ENCODE measurements at regions not wholly inside any gene's neighbourhood (a gene's known extent, or its start where the extent isn't known, plus 50 kb on each side); places are given as distances from the start of the nearest gene placed in this dataset.

DNA sequence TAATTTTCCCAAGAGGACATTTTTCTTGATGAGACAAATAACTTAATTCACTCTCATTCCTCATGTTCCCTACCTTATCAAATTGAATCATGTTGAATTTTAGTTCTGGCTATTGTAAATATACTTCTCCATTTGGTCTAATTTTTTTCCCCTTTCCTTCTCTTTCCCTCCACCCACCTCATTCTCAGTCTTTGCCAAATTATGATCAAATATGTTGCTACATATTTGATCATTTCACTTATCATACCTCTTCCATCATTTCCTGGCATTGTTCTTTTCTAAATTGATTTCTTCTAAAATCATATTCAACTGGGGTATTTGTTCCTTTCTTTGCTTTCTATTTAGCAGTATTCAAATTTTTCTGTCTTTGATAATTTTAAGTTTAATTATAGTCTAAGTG lies 52.3 kb downstream of the HDGFL1 start:
- no peak for DNase-seq

DNA sequence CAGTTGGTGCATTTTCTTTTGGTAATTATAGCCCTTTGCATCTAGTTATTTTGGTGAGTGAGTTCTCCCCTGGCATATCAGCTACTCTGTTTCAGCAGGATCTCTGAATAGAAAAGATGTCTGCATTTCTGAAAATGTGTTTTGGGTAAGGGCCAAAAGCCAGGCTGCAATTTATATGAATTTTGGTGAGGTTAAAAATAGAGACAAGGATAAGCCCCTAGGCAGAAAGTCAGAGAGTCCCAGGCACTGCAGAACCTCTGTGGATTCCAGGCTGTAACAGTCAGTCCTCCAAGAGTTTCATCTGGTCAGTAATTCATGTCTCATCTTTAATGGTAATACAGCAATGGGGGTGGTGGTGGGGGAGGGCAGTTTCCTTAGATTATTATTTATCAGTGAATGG lies 53.0 kb downstream of the HDGFL1 start:
- no peak for DNase-seq

DNA sequence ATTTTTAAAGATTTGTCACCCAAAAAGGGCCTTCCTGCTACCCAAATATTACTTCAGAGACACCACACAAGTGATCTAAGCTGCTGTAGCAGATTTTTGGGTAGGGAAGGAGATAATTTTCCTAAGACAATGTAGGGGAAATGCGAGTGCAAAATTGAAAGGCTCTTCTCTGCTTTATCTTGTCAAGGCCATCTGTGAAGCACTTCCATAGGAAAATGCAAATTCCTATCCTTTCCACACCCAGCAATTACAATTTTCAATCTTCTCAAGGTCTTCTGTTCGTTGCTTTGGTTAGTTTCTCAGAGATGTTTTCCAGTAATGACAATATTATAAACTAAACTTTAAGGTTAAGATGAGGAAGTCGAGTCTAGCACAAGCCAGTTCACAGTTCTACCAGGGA lies 53.4 kb downstream of the HDGFL1 start:
- no peak for DNase-seq

DNA sequence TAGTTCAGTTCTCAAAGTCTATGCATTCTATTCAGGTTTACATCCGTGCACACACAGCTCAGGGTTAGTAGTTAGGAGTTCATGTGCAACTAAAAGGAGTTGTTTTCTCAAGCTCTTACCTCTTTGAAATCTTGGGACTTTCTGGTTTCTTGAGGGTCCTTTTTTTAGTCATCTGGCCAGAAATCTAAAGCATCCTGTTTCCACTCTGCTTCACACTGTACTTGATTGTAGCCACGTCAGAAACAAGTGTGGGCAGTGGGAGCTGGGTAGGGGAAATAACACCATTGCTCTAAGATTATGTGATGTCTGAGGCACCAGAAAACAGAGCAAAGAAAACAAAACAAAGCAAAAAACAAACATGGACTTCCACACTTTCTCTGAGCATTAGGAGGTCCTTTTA lies 58.3 kb downstream of the HDGFL1 start:
- DNase-seq = no peak

DNA sequence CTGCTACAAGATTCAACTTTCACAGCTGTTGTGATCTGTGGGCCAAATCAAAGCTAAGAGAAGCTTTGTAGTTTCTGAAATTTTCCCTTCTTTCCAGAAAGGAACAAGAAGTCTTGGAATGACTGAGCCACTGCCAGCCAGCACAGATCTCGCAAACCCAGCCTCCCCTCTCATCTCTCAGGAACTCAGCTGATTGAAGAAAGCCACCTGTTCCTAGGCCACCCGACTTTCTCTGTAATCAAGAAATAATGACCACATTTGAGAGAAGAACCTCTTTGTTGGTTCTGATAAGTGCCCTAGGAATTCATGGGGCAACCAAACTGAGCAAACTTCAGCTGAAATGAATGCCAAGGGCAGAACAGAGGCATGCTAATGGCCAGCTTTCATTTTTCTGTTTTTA lies 61.7 kb downstream of the HDGFL1 start:
- no peak for DNase-seq

DNA sequence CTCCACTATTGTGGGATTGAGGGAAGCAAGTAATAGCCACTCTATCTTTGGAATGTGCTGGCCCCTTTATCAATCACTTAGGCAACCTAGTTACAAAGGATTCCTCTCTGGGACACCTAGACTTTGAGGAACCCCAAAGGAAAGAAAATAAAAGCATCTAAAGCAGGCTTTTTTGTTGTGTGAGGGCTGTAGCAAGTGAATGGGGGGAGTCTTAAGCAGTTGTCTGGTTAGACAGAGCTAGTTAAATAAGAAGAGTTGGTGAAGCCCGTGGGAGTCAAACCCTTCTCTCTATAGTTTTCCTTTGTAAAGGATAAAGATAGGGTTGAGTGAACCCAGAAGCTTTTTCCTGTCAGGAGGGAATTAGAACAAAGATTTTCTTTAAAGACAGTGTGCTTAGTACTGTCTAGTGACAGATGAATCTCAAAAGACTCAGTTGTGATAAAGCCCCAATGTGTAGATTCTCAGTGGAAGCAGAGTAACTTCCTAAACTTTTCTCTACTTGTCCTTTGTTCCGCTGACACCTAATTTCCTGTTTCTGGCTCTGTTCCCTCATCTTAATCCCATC lies 63.3 kb downstream of the HDGFL1 start:
- no peak for DNase-seq

DNA sequence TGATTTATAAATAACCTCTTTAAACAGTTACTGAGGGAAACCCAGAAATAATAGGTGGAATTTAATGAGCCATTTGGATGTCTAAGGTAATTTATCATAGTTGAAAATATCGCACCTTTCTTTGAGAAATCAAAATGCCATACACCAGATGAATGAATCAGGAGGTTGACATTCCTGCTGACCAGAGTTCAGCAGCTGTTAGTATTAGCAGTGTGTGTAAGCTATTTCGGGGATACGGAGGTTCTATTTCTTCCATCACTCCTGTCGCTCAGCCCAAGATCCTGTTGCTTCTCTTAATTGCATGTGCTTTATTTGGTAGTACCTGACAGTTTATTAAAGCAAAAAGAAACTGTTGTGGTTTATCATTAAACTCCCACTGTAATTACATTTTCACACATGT lies 67.1 kb downstream of the HDGFL1 start:
- no peak for DNase-seq

DNA sequence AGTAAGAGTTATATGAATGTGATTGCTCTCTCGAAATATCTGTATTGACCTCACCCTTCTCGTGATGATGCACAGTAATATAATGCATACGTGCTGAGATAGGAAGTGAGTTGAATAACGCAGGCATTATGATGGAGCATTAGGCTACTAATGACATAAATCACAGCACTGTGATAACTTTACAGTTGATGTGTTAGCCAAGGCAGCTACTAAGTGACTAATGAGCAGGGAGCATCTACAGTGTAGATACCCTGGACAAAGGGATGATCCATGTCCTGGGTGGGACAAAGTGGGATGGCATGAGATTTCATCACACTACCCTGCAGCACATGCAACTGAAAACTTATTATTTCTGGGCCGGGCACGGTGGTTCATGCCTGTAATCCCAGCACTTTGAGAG lies 68.4 kb downstream of the HDGFL1 start:
- no peak for DNase-seq

DNA sequence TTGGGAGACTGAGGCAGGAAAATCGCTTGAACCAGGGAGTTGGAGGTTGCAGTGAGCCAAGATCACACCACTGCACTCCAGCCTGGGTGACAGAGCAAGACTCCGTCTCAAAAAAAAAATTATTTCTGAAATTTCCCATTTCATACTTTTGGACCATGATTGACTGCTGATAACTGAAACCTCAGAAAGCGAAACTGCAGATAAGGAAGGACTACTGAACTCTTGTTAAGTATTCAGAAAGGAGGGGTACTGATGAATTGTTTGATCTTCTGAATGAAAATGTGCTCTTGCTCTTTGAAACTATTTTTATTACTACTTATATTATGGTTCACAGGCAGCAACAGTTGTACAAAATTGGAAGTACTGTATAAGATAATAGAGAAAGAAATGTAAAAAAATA lies 69.0 kb downstream of the HDGFL1 start:
- DNase-seq = no peak

DNA sequence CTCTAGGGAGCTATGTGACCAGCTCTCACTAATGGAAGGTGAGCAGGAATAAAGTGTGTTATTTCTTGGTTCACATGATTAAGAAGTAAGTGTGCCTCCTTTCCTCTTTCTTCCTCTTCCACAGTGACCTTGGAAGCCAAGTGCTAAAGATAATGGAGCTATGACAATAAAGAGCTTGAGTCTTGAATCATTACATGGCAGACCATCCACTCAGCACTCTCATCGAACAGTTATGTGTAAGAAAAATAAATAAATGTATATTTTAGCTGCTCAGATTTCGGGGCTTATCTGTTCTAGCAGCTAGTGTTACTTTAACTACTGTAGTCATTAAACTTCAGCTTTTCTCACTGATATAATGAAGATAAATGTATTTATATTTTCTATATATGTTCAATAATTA lies 72.9 kb downstream of the HDGFL1 start:
- no peak for DNase-seq

DNA sequence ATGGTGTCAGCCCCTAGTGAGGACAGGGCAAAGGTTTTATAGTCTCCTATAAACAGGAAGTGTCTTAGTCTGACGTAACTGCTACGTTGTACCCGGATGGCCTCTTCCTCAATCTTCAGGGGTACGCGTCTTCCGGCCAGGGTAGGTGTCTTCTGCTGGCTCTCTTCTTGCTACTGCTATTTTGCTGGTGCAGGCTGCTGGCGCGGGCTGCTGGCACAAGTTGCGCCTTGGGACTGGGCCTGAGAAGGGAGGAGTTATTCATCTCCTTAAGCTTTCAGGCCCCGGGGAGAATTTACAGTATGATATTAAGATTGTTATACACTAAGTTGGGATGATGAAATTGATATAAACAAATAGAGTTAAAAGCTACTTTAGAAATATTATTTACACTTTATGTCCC lies 74.4 kb downstream of the HDGFL1 start:
- DNase-seq = no peak

DNA sequence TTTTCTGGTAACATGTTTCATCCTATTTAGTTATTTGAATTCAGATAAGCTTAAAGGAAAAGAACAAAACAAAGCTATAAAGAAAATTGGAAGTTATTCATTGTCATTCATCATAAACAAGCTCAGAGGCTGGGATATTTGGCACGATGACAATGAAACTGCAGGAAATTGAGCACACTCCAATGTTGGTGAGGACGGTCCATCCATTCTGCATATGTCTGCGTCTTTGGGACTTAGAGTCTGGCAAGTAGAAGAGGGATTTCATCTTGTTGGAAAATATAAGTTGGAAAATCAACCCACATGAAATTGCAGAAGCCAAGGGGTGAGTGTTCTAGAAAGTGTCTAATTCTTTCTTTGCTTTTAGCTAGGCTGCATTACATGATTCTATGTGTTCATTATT lies 78.4 kb downstream of the HDGFL1 start:
- DNase-seq = peak; percentile 30

DNA sequence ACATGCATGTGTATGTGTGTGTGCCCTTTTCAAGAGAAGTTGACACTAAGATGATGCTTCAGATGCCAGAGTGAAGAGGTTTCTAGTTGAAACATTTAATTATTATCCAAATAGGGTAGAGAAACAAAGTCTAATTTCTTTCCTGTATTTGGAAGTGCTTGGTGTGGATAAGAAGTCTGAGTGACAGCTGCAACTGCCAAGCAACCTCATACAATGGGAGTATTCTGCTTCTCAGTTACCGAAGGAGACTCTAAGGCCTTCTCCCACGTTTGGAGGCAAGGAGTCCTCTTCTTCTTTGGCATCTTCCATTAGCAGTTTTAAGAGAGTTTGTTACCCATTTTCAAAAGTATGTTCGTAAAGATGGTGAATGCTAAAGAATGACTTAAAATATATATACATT lies 82.4 kb downstream of the HDGFL1 start:
- no peak for DNase-seq

DNA sequence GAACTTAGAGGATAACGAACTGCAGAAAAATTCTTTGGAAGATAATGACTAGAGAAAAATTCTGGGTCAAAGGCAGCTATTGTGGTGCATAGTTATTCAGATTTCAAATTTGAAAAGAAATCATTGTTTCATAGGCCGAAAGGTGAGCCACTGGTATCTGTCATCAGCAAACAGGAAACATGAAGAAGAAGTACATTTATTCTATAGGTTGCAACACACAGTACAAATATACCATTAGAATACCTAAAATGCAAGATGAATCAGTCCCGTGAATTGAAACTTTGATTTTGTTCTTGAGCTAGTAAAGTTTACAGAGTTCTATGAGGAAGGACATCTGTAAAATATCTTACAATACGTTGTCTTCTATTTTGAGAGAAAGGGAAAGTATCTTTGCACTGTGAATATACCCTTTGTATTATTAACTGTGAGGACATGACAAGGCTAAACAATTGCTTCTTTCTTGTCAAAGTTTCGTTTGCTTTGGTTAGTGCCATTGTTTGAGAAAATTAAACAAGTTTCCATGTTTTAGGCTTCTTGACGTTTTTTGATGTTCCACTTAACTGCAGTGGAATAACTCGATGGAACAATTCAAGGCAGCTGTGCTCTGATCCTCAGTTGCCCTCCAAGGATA lies 84.7 kb downstream of the HDGFL1 start:
- peak; percentile 24 for DNase-seq

DNA sequence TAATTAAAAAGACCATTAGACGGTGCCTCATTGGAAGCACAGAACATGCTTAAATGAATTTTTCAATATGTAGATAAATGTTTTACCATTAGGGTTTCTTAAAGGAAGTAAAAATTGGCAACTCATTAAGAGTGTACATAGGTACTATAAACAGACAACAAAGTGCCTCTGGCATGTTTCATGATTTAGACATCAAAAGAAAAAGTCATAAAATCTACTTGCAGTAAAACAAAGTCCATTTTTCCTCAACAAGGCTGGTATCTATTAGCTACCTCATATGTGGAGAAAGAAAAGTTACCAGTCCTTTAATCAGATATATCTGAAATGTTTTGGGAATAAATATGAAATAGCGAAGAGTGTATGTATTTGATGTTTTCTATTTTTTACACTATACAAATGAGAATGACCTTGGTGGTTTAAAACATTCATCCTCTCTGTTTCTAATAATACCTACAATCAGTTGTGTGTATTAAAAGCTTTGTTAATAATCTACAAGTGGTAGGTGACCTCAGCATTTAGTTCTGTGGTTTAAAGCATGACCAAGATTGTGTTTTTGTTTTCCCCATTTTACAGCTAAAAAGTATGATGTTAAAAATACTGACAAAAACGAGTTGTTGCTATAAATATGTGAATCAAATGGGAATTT lies 87.5 kb downstream of the HDGFL1 start:
- DNase-seq = no peak

DNA sequence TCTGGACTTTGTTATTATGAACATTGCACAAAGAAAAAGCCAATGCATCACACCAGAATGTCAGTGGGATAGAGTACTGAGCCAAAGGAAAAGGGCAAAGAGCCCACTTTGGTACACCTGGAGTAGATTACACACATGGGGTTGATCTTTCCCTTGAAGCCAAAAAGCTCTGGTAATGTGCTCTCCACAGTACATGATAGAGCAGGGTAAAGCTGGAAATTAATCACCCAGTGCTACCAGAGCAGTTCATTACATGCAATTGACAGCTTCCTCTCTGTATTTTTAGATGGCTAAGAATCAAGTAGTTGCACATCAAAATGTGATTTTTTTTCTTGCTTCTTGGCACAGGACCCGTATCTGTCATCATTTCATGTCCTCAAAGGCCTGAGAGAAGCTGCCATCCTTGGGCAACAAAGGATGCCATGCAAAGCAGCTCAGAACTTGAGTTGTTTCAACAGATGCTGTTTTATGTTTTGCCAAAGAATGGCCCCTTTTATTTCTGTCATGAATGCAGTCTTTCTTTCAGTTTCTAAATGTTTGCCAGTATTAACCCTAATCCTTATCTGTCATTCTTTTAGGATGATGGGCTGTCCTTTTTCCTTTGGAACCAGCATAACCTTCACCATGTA lies 88.1 kb downstream of the HDGFL1 start:
- no peak for DNase-seq

DNA sequence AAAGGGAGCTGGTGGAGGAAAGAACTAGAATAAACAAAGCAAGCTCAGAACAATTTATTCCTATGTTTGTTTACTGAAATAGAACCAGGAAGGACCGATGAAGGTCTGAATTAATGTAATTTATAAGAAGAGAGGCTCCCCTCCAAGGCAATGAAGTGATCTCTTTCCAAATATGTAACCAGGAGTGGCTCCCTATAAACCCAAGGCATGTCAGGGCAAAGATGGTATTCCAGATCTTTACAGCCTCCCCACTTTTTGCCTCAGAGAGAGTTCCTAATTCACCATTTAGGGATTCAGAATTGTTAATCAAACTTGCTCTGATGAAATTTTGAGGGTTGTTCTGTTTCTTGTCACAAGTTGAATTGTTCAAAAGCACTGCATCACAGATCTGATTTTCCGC lies 88.8 kb downstream of the HDGFL1 start:
- no peak for DNase-seq

DNA sequence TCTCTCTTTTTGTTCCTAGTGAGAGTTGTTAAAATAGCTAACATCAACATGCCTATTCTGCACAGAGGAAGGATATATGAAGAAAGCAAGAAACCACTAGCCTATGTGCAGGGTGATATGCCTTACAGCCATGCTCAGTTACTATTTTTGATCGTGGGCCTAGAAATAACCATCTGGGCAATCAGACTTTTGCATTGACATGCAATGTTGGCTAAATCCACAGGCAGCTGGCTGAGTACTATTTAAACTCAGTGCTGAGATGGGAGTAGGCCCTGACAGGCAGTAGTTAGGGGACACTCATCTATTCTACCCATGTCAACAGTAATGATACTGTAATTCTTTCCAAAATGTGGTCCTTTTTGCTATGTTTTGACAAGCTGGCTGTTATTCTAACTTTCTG lies 89.6 kb downstream of the HDGFL1 start:
- no peak for DNase-seq

DNA sequence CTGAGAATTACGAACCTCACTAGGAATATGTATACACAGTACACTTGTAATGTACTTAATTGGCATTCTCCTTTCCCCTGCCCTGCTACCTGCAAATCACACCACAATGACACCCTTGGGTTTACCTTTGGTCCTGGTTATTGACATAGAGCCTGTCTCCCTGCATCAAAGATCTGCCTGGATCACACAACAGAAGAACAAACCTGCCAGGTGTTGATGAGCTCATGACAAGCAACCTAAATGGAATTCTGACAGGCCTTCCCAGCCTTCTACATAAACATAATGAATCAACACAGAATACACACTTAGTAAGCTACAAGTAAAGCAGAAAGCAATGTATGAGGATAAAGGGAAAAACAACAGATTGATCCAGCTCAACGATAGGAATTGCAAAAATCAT lies 95.6 kb downstream of the HDGFL1 start:
- DNase-seq = no peak

DNA sequence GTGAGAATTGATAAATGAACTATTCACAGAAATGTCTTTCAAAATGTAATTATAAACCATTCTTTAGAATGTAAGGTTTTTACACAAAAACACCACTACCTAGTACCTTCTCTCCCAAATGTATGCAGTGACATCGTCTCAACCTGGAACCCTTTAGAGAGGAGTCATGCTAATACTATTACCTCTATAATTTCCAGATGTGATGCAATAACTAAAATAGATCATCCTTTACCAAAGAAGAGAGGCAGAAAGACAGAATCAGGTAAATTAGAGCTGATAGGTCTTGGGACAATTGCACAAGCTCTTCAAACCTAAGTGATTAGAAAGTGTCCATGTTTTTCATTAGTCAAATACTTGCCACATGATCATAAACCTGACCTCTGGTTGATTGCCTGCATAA lies 96.7 kb downstream of the HDGFL1 start:
- DNase-seq = no peak

DNA sequence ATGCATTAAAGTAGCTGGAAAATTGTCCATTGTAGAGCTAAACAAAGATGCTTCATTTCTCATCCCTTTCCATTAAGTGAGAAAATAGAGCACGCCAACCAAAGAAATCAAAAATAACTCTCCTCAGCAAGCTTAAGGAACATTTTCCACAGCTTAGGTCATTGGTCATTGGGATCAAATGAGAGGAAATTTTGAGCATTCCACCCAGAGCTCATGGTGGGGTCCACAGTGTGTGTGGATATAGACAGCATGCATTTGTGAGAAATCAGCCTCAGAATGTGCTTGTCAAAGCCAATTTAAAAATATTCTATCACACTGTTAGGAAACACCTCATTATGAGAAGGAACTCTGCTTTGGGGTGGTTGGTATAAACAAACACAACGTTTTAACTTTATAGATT lies 97.2 kb downstream of the HDGFL1 start:
- no peak for DNase-seq

DNA sequence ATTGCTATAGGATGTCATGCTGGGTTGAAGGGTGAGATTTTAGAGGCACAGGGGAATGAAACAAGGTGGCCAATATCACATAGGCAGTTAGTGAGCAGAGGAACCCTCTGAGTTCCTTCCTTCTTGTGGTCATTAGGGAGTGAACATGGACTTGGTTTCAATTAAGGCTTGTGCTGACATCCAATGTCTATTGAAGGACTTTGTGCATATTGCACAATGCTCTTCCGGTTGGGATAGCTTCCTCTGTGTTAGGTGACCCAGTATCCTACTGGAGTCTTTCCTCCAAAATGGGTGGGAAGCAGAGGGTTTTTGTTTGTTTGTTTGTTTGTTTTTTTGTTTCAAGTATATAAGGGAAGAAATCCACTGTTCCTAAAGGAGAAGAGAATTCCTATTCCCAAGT lies 98.5 kb downstream of the HDGFL1 start:
- no peak for DNase-seq

DNA sequence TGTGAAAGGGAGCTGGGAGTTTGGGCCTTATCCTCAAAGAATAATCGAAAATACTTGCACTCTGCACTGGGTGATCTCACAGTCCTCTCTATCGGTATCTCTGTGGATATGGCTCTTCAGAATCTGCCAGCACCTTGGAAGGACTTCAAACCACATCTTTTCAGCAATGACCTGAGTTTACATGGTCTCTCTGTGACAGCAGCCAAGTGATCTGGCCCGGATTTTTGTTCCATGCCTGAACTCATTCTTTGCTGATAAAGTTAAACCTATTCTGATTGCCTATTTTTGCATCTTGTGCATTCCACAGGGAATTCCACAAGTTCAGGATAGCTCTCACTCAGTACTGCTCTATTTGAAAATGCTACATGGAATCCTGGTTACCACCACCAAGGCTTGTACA lies 98.9 kb downstream of the HDGFL1 start:
- no peak for DNase-seq

DNA sequence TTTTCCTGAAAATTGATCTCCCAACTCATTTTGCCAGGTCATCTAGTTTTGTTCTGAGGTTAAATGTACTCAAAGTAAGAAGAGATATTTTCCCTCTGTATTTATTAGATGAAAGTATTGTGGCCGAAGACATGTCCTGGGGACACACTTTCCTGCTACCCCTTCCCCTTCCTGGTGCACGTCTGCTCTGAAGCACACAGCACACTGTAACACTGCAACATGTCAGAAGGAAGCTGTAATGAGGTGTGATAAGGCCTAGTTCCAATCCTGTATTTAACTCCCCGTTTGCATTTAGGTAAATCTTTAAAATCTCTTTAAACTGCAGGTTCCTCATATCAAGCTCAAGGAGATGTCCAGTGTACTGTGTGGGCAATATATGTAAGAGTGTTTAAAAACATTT lies 99.4 kb downstream of the HDGFL1 start:
- DNase-seq = no peak
